ENCODE measurements at regions not wholly inside any gene's neighbourhood (a gene's known extent, or its start where the extent isn't known, plus 50 kb on each side); places are given as distances from the start of the nearest gene placed in this dataset.

DNA sequence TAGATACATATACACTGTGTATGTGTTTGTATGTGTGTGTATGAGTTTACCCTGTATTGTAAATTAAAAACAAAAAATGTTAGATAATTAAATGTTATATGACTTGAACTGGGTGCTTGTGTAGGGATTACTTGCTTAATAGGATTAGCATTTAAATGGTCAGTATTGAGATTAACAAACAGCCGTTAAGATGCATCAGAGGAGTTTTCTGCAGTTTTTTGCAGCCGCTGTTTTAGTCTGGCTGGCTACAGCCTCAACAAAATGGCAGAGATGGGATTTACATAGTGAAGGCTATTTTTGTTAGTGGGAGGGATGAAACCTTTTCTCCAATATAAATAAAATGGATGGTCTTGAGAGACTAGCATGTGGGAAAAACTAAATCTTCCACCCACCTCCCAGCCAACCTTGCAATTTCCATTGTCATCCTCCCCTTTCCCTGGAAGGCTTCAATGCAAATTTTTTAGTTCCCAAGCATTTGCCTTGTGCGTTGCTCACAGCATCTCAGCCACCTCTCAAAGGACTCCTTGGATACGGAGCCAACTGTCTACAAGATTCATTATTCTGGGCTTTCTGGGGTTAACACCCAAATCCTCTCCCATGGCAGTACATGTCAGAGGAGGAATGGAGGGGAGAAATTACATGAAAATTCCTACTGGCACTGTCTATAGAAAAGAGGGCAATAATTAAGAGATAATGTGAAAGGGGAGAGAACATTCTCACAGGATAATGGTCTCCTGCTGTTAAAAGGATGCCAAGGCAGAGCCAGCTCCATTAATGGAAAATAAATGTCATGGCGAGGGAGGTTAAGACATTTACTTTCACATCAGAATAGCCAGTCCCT lies 351.9 kb downstream of the CDH2 start:
- ChIA-PET CTCF (no interaction called here), RAD21 (ENCODE audit: low non-redundant PET in 1 of 2, low total read pairs in 2 of 2, uncharacterized antibody in 2 of 2, unreplicated experiment in 2 of 2) (no interaction called here), POLR2A (no interaction called here)
- Histone ChIP-seq H3K9me2 (ENCODE audit: insufficient read depth) (no peaks in the 10 kb centered on the region), H3K9ac (ENCODE audit: low read length) (no peak overlapping the region), H3K4me2 (ENCODE audit: low read length) (no peak overlapping the region), H3K4me1 (ENCODE audit: control insufficient read depth in 1 of 2, insufficient read depth in 2 of 2, low read length in 2 of 2) (no peaks in the 10 kb centered on the region), H3K79me2 (ENCODE audit: insufficient read depth, low read length) (no peaks in the 10 kb centered on the region), H3K9me3 (ENCODE audit: control insufficient read depth in 1 of 2, insufficient read depth in 1 of 2, low read depth in 1 of 2, low read length in 2 of 2) (no peaks in the 10 kb centered on the region), H3K4me3 (replicated peaks in 1 of 2; ENCODE audit: low read depth in 1 of 2, low read length in 2 of 2) (no peak overlapping the region), H3K36me3 (ENCODE audit: control insufficient read depth in 1 of 2, insufficient read depth in 2 of 2, low read length in 2 of 2) (no peaks in the 10 kb centered on the region), H4K20me1 (ENCODE audit: insufficient read depth) (no peaks in the 10 kb centered on the region), H3K27ac (ENCODE audit: low read depth, low read length) (no peak overlapping the region), H2AFZ (ENCODE audit: low read depth, low read length, poor library complexity, severe bottlenecking) (no peak overlapping the region), H3K27me3 (ENCODE audit: insufficient read depth, low read length) (no peaks in the 10 kb centered on the region)
- no peak for TF ChIP-seq POLR2AphosphoS5 (IDR thresholded peaks at IDR 0.05; ENCODE audit: low read depth, low read length)
- TF ChIP-seq, protein P1, sequence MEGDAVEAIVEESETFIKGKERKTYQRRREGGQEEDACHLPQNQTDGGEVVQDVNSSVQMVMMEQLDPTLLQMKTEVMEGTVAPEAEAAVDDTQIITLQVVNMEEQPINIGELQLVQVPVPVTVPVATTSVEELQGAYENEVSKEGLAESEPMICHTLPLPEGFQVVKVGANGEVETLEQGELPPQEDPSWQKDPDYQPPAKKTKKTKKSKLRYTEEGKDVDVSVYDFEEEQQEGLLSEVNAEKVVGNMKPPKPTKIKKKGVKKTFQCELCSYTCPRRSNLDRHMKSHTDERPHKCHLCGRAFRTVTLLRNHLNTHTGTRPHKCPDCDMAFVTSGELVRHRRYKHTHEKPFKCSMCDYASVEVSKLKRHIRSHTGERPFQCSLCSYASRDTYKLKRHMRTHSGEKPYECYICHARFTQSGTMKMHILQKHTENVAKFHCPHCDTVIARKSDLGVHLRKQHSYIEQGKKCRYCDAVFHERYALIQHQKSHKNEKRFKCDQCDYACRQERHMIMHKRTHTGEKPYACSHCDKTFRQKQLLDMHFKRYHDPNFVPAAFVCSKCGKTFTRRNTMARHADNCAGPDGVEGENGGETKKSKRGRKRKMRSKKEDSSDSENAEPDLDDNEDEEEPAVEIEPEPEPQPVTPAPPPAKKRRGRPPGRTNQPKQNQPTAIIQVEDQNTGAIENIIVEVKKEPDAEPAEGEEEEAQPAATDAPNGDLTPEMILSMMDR (IDR thresholded peaks at IDR 0.05 in 2 of 3, conservative IDR thresholded peaks at IDR 0.05 in 1 of 3; ENCODE audit: borderline replicate concordance in 1 of 3, insufficient read depth in 1 of 3, low read depth in 2 of 3, low read length in 2 of 3): no peak
- TF ChIP-seq CEBPB (IDR thresholded peaks at IDR 0.05; ENCODE audit: low read depth): no peak
- no peak for TF ChIP-seq YY1 (IDR thresholded peaks at IDR 0.05; ENCODE audit: extremely low read depth, insufficient replicate concordance, low read depth, low read length)
- no peak for TF ChIP-seq EZH2 (IDR thresholded peaks at IDR 0.05)
- TF ChIP-seq TCF7L2 (IDR thresholded peaks at IDR 0.05; ENCODE audit: borderline replicate concordance, extremely low read depth, insufficient read depth, insufficient read length): no peak
- TF ChIP-seq EZH2phosphoT487 (IDR thresholded peaks at IDR 0.05; ENCODE audit: borderline replicate concordance): no peak
- no peak for TF ChIP-seq RAD21 (IDR thresholded peaks at IDR 0.05; ENCODE audit: low read depth)
- TF ChIP-seq, protein P2, sequence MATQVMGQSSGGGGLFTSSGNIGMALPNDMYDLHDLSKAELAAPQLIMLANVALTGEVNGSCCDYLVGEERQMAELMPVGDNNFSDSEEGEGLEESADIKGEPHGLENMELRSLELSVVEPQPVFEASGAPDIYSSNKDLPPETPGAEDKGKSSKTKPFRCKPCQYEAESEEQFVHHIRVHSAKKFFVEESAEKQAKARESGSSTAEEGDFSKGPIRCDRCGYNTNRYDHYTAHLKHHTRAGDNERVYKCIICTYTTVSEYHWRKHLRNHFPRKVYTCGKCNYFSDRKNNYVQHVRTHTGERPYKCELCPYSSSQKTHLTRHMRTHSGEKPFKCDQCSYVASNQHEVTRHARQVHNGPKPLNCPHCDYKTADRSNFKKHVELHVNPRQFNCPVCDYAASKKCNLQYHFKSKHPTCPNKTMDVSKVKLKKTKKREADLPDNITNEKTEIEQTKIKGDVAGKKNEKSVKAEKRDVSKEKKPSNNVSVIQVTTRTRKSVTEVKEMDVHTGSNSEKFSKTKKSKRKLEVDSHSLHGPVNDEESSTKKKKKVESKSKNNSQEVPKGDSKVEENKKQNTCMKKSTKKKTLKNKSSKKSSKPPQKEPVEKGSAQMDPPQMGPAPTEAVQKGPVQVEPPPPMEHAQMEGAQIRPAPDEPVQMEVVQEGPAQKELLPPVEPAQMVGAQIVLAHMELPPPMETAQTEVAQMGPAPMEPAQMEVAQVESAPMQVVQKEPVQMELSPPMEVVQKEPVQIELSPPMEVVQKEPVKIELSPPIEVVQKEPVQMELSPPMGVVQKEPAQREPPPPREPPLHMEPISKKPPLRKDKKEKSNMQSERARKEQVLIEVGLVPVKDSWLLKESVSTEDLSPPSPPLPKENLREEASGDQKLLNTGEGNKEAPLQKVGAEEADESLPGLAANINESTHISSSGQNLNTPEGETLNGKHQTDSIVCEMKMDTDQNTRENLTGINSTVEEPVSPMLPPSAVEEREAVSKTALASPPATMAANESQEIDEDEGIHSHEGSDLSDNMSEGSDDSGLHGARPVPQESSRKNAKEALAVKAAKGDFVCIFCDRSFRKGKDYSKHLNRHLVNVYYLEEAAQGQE (IDR thresholded peaks at IDR 0.05; ENCODE audit: low read depth): no peak
- intact Hi-C loops (cut with micrococcal nuclease): no loop called here
- ATAC-seq (no peak), DNase-seq (ENCODE audit: low read depth, low spot score) (no peak)
- BruUV-seq (replicated peaks): no TSS peak

Measured in HCT116 (cell line).